GM18873 (cell line): ENCODE measurements at regions not wholly inside any gene's neighbourhood (a gene's known extent, or its start where the extent isn't known, plus 50 kb on each side); places are given as distances from the start of the nearest gene placed in this dataset.
"Not testable (repeated sequence)": the region's sequence is repeated elsewhere in the genome, so short reads cannot be mapped to it uniquely, and the experiment has no call there.

ENCODE experiments used
- ATAC-seq: cut with Tn5 transposase; IDR thresholded peaks from one replicate; pipeline ENCODE4 v1.9.1; 2021; ENCODE audit warnings: mild to moderate bottlenecking, moderate library complexity, moderate number of reproducible peaks; ENCODE audit not compliant: unreplicated experiment, low FRiP score

- ATAC-seq, result not testable (repeated sequence)
Observed at GRCh38 chr2:160762493-160763128, 269.0 kb upstream of the RBMS1 start.

DNA sequence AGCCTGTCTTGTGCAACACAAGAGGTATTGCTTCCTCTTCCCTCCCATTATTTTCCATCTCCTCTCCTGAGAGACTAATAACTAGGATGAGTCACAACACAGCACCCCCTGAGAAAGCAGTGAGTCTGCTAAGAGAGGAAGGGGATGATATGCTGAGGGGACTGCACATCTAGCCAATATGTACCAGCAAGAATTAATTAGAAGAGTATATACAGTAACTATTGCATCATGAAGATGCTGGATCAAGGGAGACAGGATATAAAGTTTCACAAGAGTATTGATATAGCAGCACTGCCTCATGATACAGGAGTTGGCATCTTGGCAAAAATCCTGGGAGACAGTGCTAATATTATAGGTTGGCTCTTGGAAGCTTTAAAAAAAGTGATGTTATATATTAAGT, 289.9 kb upstream of the RBMS1 start:
- no peak for ATAC-seq

- no peak for ATAC-seq
Observed at GRCh38 chr2:160784034-160784433, 290.4 kb upstream of the RBMS1 start.

DNA sequence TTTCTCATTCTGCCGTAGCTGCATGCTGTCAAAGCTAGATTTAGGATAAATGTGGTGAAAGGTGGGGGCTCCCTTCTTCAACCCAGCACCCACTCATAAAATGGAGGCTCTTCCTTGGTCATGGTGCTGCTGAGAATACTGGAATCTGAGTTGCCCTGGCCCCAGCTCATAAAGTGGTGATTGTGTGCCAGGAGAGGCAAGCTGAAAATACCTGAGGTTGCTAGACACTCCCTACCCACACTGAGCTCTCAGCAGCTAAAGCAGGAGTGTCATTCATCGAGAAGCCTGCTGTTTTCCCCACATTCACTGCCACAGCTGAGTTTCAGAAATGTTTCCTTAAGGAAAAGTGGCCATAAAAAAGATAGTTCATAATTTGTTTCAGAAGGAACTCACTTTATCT, 297.1 kb upstream of the RBMS1 start:
- no peak for ATAC-seq

DNA sequence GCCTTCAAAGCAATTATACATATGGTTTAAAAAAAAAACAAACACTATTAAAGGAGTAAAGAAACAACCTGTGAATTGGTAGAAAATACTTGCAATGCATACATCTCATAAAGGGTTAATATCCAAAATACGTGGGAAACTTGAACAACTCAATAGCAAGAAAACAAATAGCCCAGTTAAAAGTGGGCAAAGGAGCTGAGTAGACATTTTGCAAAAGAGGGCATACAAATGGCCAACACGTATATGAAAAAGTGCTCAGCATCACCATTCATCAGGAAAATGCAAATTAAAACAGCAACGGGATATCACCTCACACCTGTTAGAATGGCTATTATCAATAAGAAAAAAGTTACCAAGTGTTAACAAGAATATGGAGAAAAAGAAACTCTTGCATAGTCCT, 298.3 kb upstream of the RBMS1 start:
- ATAC-seq, result no peak

GRCh38 chr2:160792837-160793236, 299.2 kb upstream of the RBMS1 start:
- ATAC-seq, result no peak

- no peak for ATAC-seq
Observed at GRCh38 chr2:160794926-160795325, 301.3 kb upstream of the RBMS1 start.

DNA sequence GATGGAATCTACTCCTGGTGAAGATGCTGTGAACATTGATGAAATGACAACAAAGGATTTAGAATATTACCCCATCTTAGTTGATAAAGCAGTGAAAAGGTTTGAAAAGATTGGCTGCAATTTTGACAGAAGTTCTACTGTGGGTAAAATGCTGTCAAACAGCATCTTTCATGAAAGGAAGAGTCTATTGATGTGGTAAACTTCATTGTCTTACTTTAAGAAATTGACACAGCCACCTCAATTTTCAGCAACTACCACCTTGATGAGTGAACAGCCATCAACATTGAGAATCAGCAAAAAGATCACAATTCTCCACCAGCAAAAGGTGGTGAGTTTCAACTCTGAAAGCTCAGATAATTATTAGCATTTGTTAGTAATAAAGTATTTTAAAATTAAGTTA, 310.3 kb upstream of the RBMS1 start:
- no peak for ATAC-seq

DNA sequence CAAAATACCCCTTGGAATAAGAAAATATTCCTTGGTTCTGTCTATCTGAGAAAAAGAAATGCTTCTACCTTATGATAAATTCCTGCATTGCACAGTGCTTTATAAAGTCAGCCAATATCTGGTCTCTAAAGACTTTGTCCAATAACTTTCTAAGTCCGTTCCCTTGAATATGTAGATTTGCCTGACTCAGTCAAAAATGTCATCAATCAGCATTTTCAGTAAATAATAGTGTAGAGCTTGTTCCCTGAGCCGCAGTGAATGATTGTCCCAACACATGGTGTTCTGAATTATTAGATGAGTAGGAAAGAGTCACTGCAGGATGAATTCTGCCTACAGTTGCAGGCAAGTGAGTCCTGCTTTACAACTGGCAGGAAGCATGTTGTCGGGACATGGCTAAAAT, 316.8 kb upstream of the RBMS1 start:
- no peak for ATAC-seq

DNA sequence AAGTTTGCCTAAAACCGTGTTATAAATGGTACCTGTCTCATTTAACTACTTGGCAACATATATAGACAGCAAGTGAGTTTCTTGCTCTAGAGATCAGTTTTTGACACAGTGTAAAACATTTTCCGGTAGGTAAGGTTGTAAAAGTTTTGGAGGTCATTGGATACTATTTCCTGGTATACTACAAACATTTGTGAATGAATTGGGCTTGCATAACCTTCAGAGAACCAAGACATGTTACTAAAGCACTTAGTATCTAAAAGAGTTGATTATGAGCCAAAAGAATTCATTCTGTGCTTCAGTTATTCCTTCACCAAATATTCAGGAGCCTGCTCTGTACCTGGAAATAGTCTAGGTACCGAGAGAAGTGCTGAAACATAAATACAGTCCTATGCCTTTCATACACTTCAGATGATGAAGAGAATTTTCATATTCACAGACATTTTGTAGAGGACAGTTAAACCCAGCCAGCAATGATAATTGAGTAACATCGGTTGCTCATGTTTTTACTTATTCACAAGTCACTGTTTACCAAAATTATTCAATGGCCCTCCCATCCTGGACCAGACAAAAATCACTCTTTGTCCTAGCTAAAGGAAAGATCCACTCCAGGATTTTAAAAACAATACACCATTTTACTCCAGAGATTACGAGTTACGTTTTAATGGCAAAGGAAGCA, 319.4 kb upstream of the RBMS1 start:
- ATAC-seq, result no peak

DNA sequence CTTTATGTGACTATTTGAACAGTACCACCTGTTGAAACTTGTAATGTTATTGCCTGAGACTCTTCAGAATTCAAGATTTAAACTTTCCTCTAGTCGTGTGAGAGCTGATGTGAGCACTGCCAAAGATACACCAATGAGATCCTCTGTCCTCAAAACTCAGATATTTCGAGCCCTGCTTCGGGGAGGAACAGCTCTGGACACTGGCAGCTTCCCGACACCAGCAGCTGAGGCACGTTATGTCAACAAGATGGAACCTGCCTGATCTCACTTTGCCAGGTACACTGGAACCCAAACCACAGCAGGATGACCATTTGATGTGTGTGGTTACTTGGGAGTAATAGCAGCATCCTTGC, 319.9 kb upstream of the RBMS1 start:
- ATAC-seq, result no peak

DNA sequence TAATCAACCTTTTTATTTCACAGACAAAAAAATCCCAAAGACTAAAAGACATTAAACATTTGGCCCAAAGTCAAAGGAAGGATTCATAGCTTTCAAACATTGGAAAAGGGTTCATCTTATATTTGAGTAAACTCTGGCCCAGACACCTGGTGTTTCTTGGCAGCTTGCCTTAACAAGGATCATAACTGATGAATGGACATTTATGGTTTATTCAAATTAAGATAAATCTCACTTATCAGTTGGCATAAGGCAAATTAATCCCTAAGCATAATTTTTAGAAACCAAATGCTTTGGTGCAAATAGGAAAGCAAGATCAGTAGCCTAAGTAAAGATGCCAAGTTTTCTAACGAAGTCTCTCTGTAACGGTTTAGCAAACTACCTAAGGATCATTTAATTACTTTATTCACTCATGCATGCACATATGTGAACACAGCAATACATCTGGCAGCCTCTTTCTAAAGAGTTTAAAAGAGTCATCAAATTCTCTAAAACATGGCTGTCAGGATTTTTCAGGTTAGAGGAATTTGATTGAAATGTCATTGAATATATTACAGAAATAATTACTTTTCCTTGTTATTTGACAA, 323.4 kb upstream of the RBMS1 start:
- no peak for ATAC-seq

- no peak for ATAC-seq
Observed at GRCh38 chr2:160820691-160821090, 327.1 kb upstream of the RBMS1 start.

DNA sequence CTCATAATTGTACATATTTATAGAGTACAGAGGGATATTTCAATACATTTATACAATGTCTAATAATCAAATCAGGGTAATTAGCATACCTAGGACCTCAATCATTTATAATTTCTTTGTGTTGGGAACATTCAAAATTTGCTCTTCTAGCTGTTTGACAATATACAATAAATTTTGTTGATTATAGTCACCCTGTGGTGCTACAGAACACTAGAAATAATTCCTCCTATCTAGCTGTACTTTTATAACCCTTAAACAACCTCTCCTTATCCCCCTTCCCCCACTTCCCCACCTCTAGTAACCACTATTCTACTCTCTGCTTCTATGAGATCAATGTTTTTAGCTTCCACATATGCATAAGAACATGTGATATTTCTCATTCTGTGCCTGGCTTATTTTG, 328.4 kb upstream of the RBMS1 start:
- no peak for ATAC-seq

- no peak for ATAC-seq
Observed at GRCh38 chr2:160825433-160825832, 331.8 kb upstream of the RBMS1 start.

- ATAC-seq, result no peak
Observed at GRCh38 chr2:160826496-160826895, 332.9 kb upstream of the RBMS1 start.

DNA sequence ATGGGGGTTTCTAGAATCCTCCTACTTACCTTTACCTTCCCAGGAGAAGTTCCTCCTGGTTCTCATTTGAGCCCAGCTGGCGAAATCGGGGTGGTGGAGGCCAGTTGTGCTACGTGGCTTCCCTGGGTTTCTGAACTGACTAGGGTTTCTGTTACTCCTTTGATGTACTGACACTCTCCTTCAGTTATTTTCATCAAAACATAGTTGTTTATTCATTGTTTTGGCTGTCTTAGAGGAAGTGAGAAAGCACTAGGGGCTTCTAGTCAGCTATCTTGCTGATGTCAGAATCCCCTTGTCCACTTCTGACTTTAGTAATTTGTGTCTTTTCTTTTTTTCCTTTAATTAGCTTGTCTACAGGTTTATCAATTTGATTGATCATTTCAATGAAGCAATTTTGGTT, 332.2 kb upstream of the TANK start:
- no peak for ATAC-seq

- not testable (repeated sequence) for ATAC-seq
Observed at GRCh38 chr2:160832381-160832780, 327.8 kb upstream of the TANK start.

DNA sequence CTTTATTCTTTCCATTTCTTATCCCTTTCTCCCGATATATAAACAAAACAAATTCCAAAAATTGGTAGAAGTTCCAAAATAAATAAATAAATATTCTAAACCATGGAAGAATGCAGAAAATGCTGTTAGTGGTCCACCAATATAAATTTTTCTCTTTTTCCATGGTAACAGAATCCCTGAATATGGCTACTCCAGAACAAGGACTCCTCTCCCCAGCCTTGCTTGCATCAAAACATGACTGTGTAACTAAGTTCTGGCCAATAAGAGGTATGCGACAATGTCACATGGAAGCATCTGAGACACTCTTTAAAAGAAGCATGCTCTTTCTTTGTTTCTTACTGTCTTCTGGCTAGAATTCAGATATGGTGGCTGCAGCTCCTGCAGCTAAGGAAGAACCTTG, 325.1 kb upstream of the TANK start:
- ATAC-seq, result no peak

DNA sequence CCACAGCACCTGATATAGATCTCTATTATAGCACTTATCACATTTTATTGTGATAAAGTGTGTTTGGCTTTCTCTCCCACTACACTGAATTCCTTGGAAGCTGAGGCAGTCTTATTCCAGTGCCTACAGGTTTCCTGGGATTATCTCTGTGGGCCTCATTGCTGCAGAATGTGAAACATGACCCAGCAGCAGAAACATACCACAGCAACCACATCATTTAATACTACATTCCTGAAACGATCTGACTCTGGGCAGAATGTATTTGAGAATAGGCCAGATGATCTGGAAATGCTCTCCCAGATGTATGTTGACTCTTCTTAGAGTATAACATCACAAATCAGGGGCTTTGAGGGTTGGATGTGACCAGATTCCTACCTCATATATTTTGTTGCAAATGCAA, 323.5 kb upstream of the TANK start:
- no peak for ATAC-seq

GRCh38 chr2:160837416-160837815, 322.8 kb upstream of the TANK start:
- ATAC-seq, result no peak

GRCh38 chr2:160838147-160838546, 322.1 kb upstream of the TANK start:
- ATAC-seq, result no peak
